Endothelial cell of umbilical vein (primary cell): ENCODE measurements at regions not wholly inside any gene's neighbourhood (a gene's known extent, or its start where the extent isn't known, plus 50 kb on each side); places are given as distances from the start of the nearest gene placed in this dataset.

Source experiments
- EZH2 ChIP-seq: IDR thresholded peaks from 2 replicates; pipeline ENCODE4 v1.6.1; 2012; ENCODE audit warnings: borderline replicate concordance, low read depth, mild to moderate bottlenecking, moderate library complexity, low read length, inconsistent platforms; ENCODE audit not compliant: severe bottlenecking
- MYC ChIP-seq: IDR thresholded peaks from one replicate; pipeline ENCODE4 v1.6.1; 2011; ENCODE audit warnings: mild to moderate bottlenecking, low read depth, low read length
- POLR2A ChIP-seq: IDR thresholded peaks from 2 replicates; pipeline ENCODE4 v1.6.1; 2012; ENCODE audit warnings: low read depth, mild to moderate bottlenecking, control low read depth, low read length
- POLR2AphosphoS5 ChIP-seq: IDR thresholded peaks from 2 replicates; pipeline ENCODE4 v1.6.1; 2012; ENCODE audit warnings: low read depth, mild to moderate bottlenecking, control low read depth, low read length, moderate library complexity; ENCODE audit not compliant: insufficient read depth
- TF ChIP-seq, protein P1 (sequence below), 2 donors: IDR thresholded peaks; 1 replicate in 1 of 2; 2 replicates in 1 of 2; pipeline ENCODE4 v1.5.1; 2011; ENCODE audit warnings: low read length in 2 of 2, mild to moderate bottlenecking in 2 of 2, moderate library complexity in 2 of 2, control low read depth in 1 of 2, inconsistent platforms in 1 of 2, low read depth in 1 of 2; ENCODE audit not compliant: insufficient read depth in 1 of 2; ENCODE audit errors: extremely low read depth in 1 of 2

- TF ChIP-seq, protein P1, sequence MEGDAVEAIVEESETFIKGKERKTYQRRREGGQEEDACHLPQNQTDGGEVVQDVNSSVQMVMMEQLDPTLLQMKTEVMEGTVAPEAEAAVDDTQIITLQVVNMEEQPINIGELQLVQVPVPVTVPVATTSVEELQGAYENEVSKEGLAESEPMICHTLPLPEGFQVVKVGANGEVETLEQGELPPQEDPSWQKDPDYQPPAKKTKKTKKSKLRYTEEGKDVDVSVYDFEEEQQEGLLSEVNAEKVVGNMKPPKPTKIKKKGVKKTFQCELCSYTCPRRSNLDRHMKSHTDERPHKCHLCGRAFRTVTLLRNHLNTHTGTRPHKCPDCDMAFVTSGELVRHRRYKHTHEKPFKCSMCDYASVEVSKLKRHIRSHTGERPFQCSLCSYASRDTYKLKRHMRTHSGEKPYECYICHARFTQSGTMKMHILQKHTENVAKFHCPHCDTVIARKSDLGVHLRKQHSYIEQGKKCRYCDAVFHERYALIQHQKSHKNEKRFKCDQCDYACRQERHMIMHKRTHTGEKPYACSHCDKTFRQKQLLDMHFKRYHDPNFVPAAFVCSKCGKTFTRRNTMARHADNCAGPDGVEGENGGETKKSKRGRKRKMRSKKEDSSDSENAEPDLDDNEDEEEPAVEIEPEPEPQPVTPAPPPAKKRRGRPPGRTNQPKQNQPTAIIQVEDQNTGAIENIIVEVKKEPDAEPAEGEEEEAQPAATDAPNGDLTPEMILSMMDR (IDR thresholded peaks at IDR 0.05; ENCODE audit: extremely low read depth in 1 of 2, insufficient read depth in 1 of 2, low read depth in 1 of 2, low read length in 2 of 2): no peak
- TF ChIP-seq MYC (no peak), POLR2A (no peak), POLR2AphosphoS5 (no peak), EZH2 (no peak)
Measured at GRCh38 chr7:139177696-139178095, 53.3 kb upstream of the UBN2 start.
